Naive B cell (primary cell): ENCODE measurements at regions not wholly inside any gene's neighbourhood (a gene's known extent, or its start where the extent isn't known, plus 50 kb on each side); places are given as distances from the start of the nearest gene placed in this dataset.

Experiments
- ATAC-seq, 2 donors: fragments of 150-1000 bp; cut with Tn5 transposase; 2 replicates each; pipeline ENCODE4 v1.10.0; 2021; ENCODE audit warnings: low read depth in 2 of 2, mild to moderate bottlenecking in 2 of 2, moderate library complexity in 2 of 2
- DNase-seq: peaks from one replicate; pipeline ENCODE4 v3.0.0; 2022
- H3K27ac Mint-ChIP-seq, 6 donors: one replicate each; pipeline ENCODE4 v1.8.0; 2020 to 2022; ENCODE audit warnings: mild to moderate bottlenecking in 6 of 6, mixed read lengths in 6 of 6, moderate library complexity in 5 of 6, inconsistent platforms in 2 of 6
- H3K27me3 Mint-ChIP-seq, 3 donors: one replicate each; pipeline ENCODE4 v1.8.0; 2021 to 2022; ENCODE audit warnings: mixed read lengths in 3 of 3, mild to moderate bottlenecking in 1 of 3
- H3K36me3 Mint-ChIP-seq, 2 donors: one replicate each; pipeline ENCODE4 v1.8.0; 2020 to 2022; ENCODE audit warnings: mixed read lengths in 2 of 2, inconsistent platforms in 1 of 2, mild to moderate bottlenecking in 1 of 2
- H3K4me1 Mint-ChIP-seq, 3 donors: one replicate each; pipeline ENCODE4 v1.8.0; 2020 to 2022; ENCODE audit warnings: mixed read lengths in 3 of 3, inconsistent platforms in 1 of 3, mild to moderate bottlenecking in 1 of 3, moderate library complexity in 1 of 3
- H3K4me3 Mint-ChIP-seq, 8 donors: one replicate each; pipeline ENCODE4 v1.8.0; 2020 to 2022; ENCODE audit warnings: mild to moderate bottlenecking in 8 of 8, mixed read lengths in 8 of 8, moderate library complexity in 8 of 8, inconsistent platforms in 2 of 8
- H3K9me3 Mint-ChIP-seq, 7 donors: one replicate each; pipeline ENCODE4 v1.8.0; 2020 to 2022; ENCODE audit warnings: mixed read lengths in 7 of 7, mild to moderate bottlenecking in 5 of 7, inconsistent platforms in 2 of 7, moderate library complexity in 1 of 7

- Mint-ChIP-seq H3K9me3 (no peaks in the 10 kb centered on the region), H3K4me1 (no peaks in the 10 kb centered on the region), H3K36me3 (no peaks in the 10 kb centered on the region), H3K4me3 (no peak overlapping the region), H3K27ac (no peak overlapping the region), H3K27me3 (peaks cover 12 to 22% (median 14%) of the 10 kb centered on the region in 3 donors)
- ATAC-seq (no peak), DNase-seq (no peak)
Measured at GRCh38 chr17:79444198-79444597, 166.7 kb downstream of the RBFOX3 start.

- Mint-ChIP-seq H3K27me3 (peaks cover 11 to 30% (median 13%) of the 10 kb centered on the region in 3 donors), H3K4me3 (no peak overlapping the region), H3K9me3 (peaks cover 0 to 1% (median 0%) of the 10 kb centered on the region in 7 donors), H3K36me3 (no peaks in the 10 kb centered on the region), H3K4me1 (no peaks in the 10 kb centered on the region), H3K27ac (no peak overlapping the region)
- ATAC-seq (no peak), DNase-seq (no peak)
Measured at GRCh38 chr17:79443026-79443425, 167.8 kb downstream of the RBFOX3 start.

- H3K27ac Mint-ChIP-seq: no peak overlapping the region
- H3K4me3 Mint-ChIP-seq: no peak overlapping the region
- no peaks in the 10 kb centered on the region for H3K36me3 Mint-ChIP-seq
- no peaks in the 10 kb centered on the region for H3K4me1 Mint-ChIP-seq
- H3K27me3 Mint-ChIP-seq: peaks cover 8 to 31% (median 9%) of the 10 kb centered on the region in 3 donors
- ATAC-seq: no peak
- H3K9me3 Mint-ChIP-seq: peaks cover 0 to 1% (median 0%) of the 10 kb centered on the region in 7 donors
- DNase-seq: no peak
Measured at GRCh38 chr17:79441356-79442160, 169.3 kb downstream of the RBFOX3 start.

GRCh38 chr17:79440251-79440650, 170.6 kb downstream of the RBFOX3 start:
- Mint-ChIP-seq H3K4me3 (no peak overlapping the region), H3K36me3 (no peaks in the 10 kb centered on the region), H3K9me3 (peaks cover 0 to 1% (median 0%) of the 10 kb centered on the region in 7 donors), H3K27me3 (peaks cover 9 to 42% (median 21%) of the 10 kb centered on the region in 3 donors), H3K4me1 (peaks cover 0 to 2% (median 0%) of the 10 kb centered on the region in 3 donors), H3K27ac (no peak overlapping the region)
- no peak for DNase-seq
- ATAC-seq: no peak

GRCh38 chr17:79439493-79439892, 171.4 kb downstream of the RBFOX3 start:
- Mint-ChIP-seq H3K4me1 (peaks cover 0 to 2% (median 0%) of the 10 kb centered on the region in 3 donors), H3K4me3 (no peak overlapping the region), H3K27ac (no peak overlapping the region), H3K36me3 (no peaks in the 10 kb centered on the region), H3K9me3 (peaks cover 0 to 1% (median 0%) of the 10 kb centered on the region in 7 donors), H3K27me3 (peaks cover 13 to 42% (median 22%) of the 10 kb centered on the region in 3 donors)
- ATAC-seq (no peak), DNase-seq (no peak)

- ATAC-seq (no peak), DNase-seq (no peak)
- Mint-ChIP-seq H3K27ac (peak overlapping the region in 1 of 6 donors; percentile 3), H3K4me3 (no peak overlapping the region), H3K4me1 (peaks cover 0 to 2% (median 0%) of the 10 kb centered on the region in 3 donors), H3K9me3 (peaks cover 0 to 4% (median 0%) of the 10 kb centered on the region in 7 donors), H3K36me3 (peaks cover 0 to 3% of the 10 kb centered on the region in 2 donors), H3K27me3 (peaks cover 17 to 46% (median 22%) of the 10 kb centered on the region in 3 donors)
Measured at GRCh38 chr17:79438546-79439334, 172.1 kb downstream of the RBFOX3 start.

GRCh38 chr17:79438058-79438457, 172.8 kb downstream of the RBFOX3 start:
- no peak for DNase-seq
- H3K36me3 Mint-ChIP-seq: peaks cover 0 to 4% of the 10 kb centered on the region in 2 donors
- ATAC-seq: no peak
- H3K4me1 Mint-ChIP-seq: peaks cover 0 to 2% (median 0%) of the 10 kb centered on the region in 3 donors
- H3K27me3 Mint-ChIP-seq: peaks cover 18 to 45% (median 24%) of the 10 kb centered on the region in 3 donors
- no peak overlapping the region for H3K27ac Mint-ChIP-seq
- H3K9me3 Mint-ChIP-seq: peaks cover 0 to 6% (median 0%) of the 10 kb centered on the region in 7 donors
- H3K4me3 Mint-ChIP-seq: no peak overlapping the region

- peaks cover 18 to 45% (median 29%) of the 10 kb centered on the region in 3 donors for H3K27me3 Mint-ChIP-seq
- peaks cover 0 to 2% (median 0%) of the 10 kb centered on the region in 3 donors for H3K4me1 Mint-ChIP-seq
- no peak for ATAC-seq
- H3K36me3 Mint-ChIP-seq: peaks cover 0 to 4% of the 10 kb centered on the region in 2 donors
- H3K27ac Mint-ChIP-seq: no peak overlapping the region
- no peak for DNase-seq
- no peak overlapping the region for H3K4me3 Mint-ChIP-seq
- peaks cover 0 to 10% (median 1%) of the 10 kb centered on the region in 7 donors for H3K9me3 Mint-ChIP-seq
Measured at GRCh38 chr17:79437081-79437480, 173.8 kb downstream of the RBFOX3 start.

- ATAC-seq (no peak), DNase-seq (no peak)
- H3K4me1 Mint-ChIP-seq: peaks cover 0 to 2% (median 0%) of the 10 kb centered on the region in 3 donors
- peaks cover 0 to 15% (median 1%) of the 10 kb centered on the region in 7 donors for H3K9me3 Mint-ChIP-seq
- H3K27me3 Mint-ChIP-seq: peaks cover 19 to 48% (median 35%) of the 10 kb centered on the region in 3 donors
- no peak overlapping the region for H3K27ac Mint-ChIP-seq
- H3K4me3 Mint-ChIP-seq: no peak overlapping the region
- peaks cover 0 to 4% of the 10 kb centered on the region in 2 donors for H3K36me3 Mint-ChIP-seq
Measured at GRCh38 chr17:79435962-79436361, 174.9 kb downstream of the RBFOX3 start.

- Mint-ChIP-seq H3K27ac (no peak overlapping the region), H3K4me1 (peaks cover 0 to 2% (median 0%) of the 10 kb centered on the region in 3 donors), H3K36me3 (peaks cover 0 to 4% of the 10 kb centered on the region in 2 donors), H3K27me3 (peaks cover 19 to 44% (median 35%) of the 10 kb centered on the region in 3 donors), H3K9me3 (peaks cover 0 to 15% (median 1%) of the 10 kb centered on the region in 7 donors), H3K4me3 (no peak overlapping the region)
- ATAC-seq (no peak), DNase-seq (no peak)
Measured at GRCh38 chr17:79435296-79435695, 175.6 kb downstream of the RBFOX3 start.

- Mint-ChIP-seq H3K27me3 (peaks cover 19 to 40% (median 30%) of the 10 kb centered on the region in 3 donors), H3K4me1 (peaks cover 0 to 2% (median 0%) of the 10 kb centered on the region in 3 donors), H3K9me3 (peaks cover 0 to 15% (median 1%) of the 10 kb centered on the region in 7 donors), H3K4me3 (no peak overlapping the region), H3K36me3 (peaks cover 0 to 4% of the 10 kb centered on the region in 2 donors), H3K27ac (no peak overlapping the region)
- no peak for ATAC-seq
- DNase-seq: no peak
Measured at GRCh38 chr17:79434215-79434614, 176.6 kb downstream of the RBFOX3 start.

- Mint-ChIP-seq H3K27me3 (peaks cover 24 to 42% (median 29%) of the 10 kb centered on the region in 3 donors), H3K36me3 (peaks cover 0 to 4% of the 10 kb centered on the region in 2 donors), H3K4me1 (peaks cover 0 to 2% (median 0%) of the 10 kb centered on the region in 3 donors), H3K9me3 (peaks cover 0 to 15% (median 1%) of the 10 kb centered on the region in 7 donors), H3K4me3 (no peak overlapping the region), H3K27ac (no peak overlapping the region)
- DNase-seq: no peak
- ATAC-seq: no peak
Measured at GRCh38 chr17:79433379-79433778, 177.5 kb downstream of the RBFOX3 start.

GRCh38 chr17:79431175-79431574, 179.7 kb downstream of the RBFOX3 start:
- peaks cover 24 to 39% (median 24%) of the 10 kb centered on the region in 3 donors for H3K27me3 Mint-ChIP-seq
- no peaks in the 10 kb centered on the region for H3K4me1 Mint-ChIP-seq
- H3K4me3 Mint-ChIP-seq: no peak overlapping the region
- ATAC-seq (no peak), DNase-seq (no peak)
- peaks cover 0 to 4% of the 10 kb centered on the region in 2 donors for H3K36me3 Mint-ChIP-seq
- H3K27ac Mint-ChIP-seq: no peak overlapping the region
- H3K9me3 Mint-ChIP-seq: peaks cover 0 to 15% (median 1%) of the 10 kb centered on the region in 7 donors
